K562 (cell line): ENCODE measurements at regions not wholly inside any gene's neighbourhood (a gene's known extent, or its start where the extent isn't known, plus 50 kb on each side); places are given as distances from the start of the nearest gene placed in this dataset.

Source experiments
- ESRRA ChIP-seq: fragments of 450-650 bp; IDR thresholded peaks from 2 replicates; pipeline ENCODE4 v1.6.1; 2014; ENCODE audit warnings: low read depth, mild to moderate bottlenecking, moderate library complexity, borderline replicate concordance
- ETV1 ChIP-seq: fragments of 450-650 bp; conservative IDR thresholded peaks from 2 replicates; pipeline ENCODE4 v1.6.1; 2016; ENCODE audit warnings: missing genetic modification characterization, control low read depth, low read depth, missing compliant biosample characterization
- KHSRP ChIP-seq: fragments of 450-650 bp; IDR thresholded peaks from 2 replicates; pipeline ENCODE4 v1.6.1; 2017
- MYBL2 ChIP-seq, 2 experiments: fragments of 450-650 bp in 1 of 2; sonication (generic) in 1 of 2; formaldehyde crosslinking in 1 of 2; IDR thresholded peaks; 2 replicates each; pipeline versions ENCODE4 v1.6.1 to v1.8.1; 2017 to 2022; ENCODE audit warnings: borderline replicate concordance in 1 of 2, inconsistent platforms in 1 of 2, low read depth in 1 of 2, mild to moderate bottlenecking in 1 of 2, missing genetic modification reagents in 1 of 2, moderate library complexity in 1 of 2
- ZBTB7A ChIP-seq: IDR thresholded peaks from 2 replicates; pipeline ENCODE4 v1.6.1; 2011; ENCODE audit warnings: low read depth, mild to moderate bottlenecking, low read length, moderate library complexity, borderline replicate concordance; ENCODE audit not compliant: control insufficient read depth
- ZNF431 ChIP-seq: sonication (generic); formaldehyde crosslinking; IDR thresholded peaks from 2 replicates; pipeline ENCODE4 v1.8.0; 2022; ENCODE audit warnings: mild to moderate bottlenecking, missing genetic modification reagents
- TF ChIP-seq, protein P1 (sequence below), 2 experiments: IDR thresholded peaks in 1 of 2; conservative IDR thresholded peaks in 1 of 2; 2 replicates each; pipeline ENCODE4 v1.6.1; 2016; ENCODE audit warnings: low read depth in 2 of 2, mild to moderate bottlenecking in 1 of 2, missing compliant biosample characterization in 1 of 2, missing genetic modification characterization in 1 of 2, moderate library complexity in 1 of 2
- TF ChIP-seq, protein P2 (sequence below): sonication (generic); formaldehyde crosslinking; IDR thresholded peaks from 2 replicates; pipeline ENCODE4 v1.8.1; 2023; ENCODE audit warnings: mild to moderate bottlenecking, missing genetic modification reagents

GRCh38 chr14:54226103-54226502 lies 170.7 kb upstream of the CDKN3 start (continued):
- TF ChIP-seq, protein P1, sequence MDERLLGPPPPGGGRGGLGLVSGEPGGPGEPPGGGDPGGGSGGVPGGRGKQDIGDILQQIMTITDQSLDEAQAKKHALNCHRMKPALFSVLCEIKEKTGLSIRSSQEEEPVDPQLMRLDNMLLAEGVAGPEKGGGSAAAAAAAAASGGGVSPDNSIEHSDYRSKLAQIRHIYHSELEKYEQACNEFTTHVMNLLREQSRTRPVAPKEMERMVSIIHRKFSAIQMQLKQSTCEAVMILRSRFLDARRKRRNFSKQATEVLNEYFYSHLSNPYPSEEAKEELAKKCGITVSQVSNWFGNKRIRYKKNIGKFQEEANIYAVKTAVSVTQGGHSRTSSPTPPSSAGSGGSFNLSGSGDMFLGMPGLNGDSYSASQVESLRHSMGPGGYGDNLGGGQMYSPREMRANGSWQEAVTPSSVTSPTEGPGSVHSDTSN (CRISPR knock-in tag; IDR thresholded peaks at IDR 0.05; ENCODE audit: low read depth): no peak
- TF ChIP-seq, protein P1 (tag; conservative IDR thresholded peaks at IDR 0.05; ENCODE audit: low read depth): no peak
- TF ChIP-seq KHSRP: no peak
- TF ChIP-seq MYBL2 (IDR thresholded peaks at IDR 0.05; ENCODE audit: low read depth): no peak
- no peak for TF ChIP-seq MYBL2 (CRISPR knock-in tag; IDR thresholded peaks at IDR 0.05; ENCODE audit: borderline replicate concordance)
- TF ChIP-seq, protein P2, sequence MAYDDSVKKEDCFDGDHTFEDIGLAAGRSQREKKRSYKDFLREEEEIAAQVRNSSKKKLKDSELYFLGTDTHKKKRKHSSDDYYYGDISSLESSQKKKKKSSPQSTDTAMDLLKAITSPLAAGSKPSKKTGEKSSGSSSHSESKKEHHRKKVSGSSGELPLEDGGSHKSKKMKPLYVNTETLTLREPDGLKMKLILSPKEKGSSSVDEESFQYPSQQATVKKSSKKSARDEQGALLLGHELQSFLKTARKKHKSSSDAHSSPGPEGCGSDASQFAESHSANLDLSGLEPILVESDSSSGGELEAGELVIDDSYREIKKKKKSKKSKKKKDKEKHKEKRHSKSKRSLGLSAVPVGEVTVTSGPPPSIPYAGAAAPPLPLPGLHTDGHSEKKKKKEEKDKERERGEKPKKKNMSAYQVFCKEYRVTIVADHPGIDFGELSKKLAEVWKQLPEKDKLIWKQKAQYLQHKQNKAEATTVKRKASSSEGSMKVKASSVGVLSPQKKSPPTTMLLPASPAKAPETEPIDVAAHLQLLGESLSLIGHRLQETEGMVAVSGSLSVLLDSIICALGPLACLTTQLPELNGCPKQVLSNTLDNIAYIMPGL (CRISPR knock-in tag): no peak
- no peak for TF ChIP-seq ZNF431
- no peak for TF ChIP-seq ETV1 (tag)
- no peak for TF ChIP-seq ZBTB7A
- no peak for TF ChIP-seq ESRRA
